HepG2 (cell line): ENCODE measurements at regions not wholly inside any gene's neighbourhood (a gene's known extent, or its start where the extent isn't known, plus 50 kb on each side); places are given as distances from the start of the nearest gene placed in this dataset.

Source experiments
- ATAC-seq: fragments of 200-7000 bp; cut with Tn5 transposase; 3 replicates; pipeline ENCODE4 v1.9.1; 2020; ENCODE audit warnings: mild to moderate bottlenecking, moderate library complexity
- BruUV-seq: library from RNA; stranded (reverse); fragments of 400-500 nt; replicated peaks from 2 replicates; lab custom pipeline; 2021; lab: Mats Ljungman, UMichigan
- CTCF ChIA-PET: fragments of 300-600 bp; formaldehyde crosslinking; extraction: SDS; loops from one replicate; lab custom pipeline; 2021; ENCODE audit warnings: low total read pairs, inconsistent platforms, low intra/inter-chr PET ratio; lab: Yijun Ruan, JAX
- POLR2A ChIA-PET: fragments of 350-600 bp; sonication (Branson Sonifier 250); formaldehyde crosslinking; loops from one replicate; lab custom pipeline; 2020; ENCODE audit warnings: antibody characterized with exemption, inconsistent platforms; lab: Yijun Ruan, JAX
- DNase-seq: peaks from one replicate; pipeline ENCODE4 v3.0.0-alpha.2; 2015; ENCODE audit warnings: low spot score
- FAIRE-seq: peaks from 3 replicates; lab custom pipeline; 2011; peaks lifted over from hg19 to GRCh38; lab: Jason Lieb, UNC
- H2AFZ ChIP-seq: one replicate; pipeline ENCODE4 v1.6.1; 2011; ENCODE audit warnings: low read length, inconsistent platforms
- H3K27ac ChIP-seq: fragments of 300-600 bp; 3 replicates; pipeline ENCODE4 v1.8.0; 2011; ENCODE audit warnings: mixed run types, mild to moderate bottlenecking, mixed read lengths, low read length, inconsistent platforms; ENCODE audit not compliant: insufficient read depth; ENCODE audit errors: extremely low read length
- H3K27me3 ChIP-seq, 2 experiments: fragments of 200-600 bp in 1 of 2; 2 replicates in 1 of 2; 3 replicates in 1 of 2; pipeline versions ENCODE4 v1.6.0 to v1.8.0; 2011; ENCODE audit warnings: low read length in 2 of 2, mild to moderate bottlenecking in 2 of 2, moderate library complexity in 2 of 2, inconsistent platforms in 1 of 2; ENCODE audit not compliant: insufficient read depth in 2 of 2, control insufficient read depth in 1 of 2
- H3K36me3 ChIP-seq, 2 experiments: fragments of 200-600 bp in 1 of 2; replicated peaks in 1 of 2; 2 replicates in 1 of 2; 3 replicates in 1 of 2; pipeline versions ENCODE4 v1.5.1 to v1.8.0; 2011; ENCODE audit warnings: low read length in 2 of 2, inconsistent platforms in 1 of 2; ENCODE audit not compliant: insufficient read depth in 2 of 2, control insufficient read depth in 1 of 2
- H3K4me1 ChIP-seq: 2 replicates; pipeline ENCODE4 v1.5.1; 2012; ENCODE audit warnings: low read length, inconsistent platforms; ENCODE audit not compliant: insufficient read depth
- H3K4me2 ChIP-seq: 2 replicates; pipeline ENCODE4 v1.6.0; 2011; ENCODE audit warnings: low read depth, low read length, inconsistent platforms
- H3K4me3 ChIP-seq, 3 experiments: fragments of 200-600 bp in 1 of 3; sonication (generic), shearing (Covaris generic) in 1 of 3; replicated peaks in 1 of 3; 2 replicates each; pipeline ENCODE4 v1.5.1; 2011 to 2016; ENCODE audit warnings: low read length in 3 of 3, inconsistent platforms in 2 of 3, low read depth in 2 of 3, mild to moderate bottlenecking in 2 of 3, control low read depth in 1 of 3, mixed read lengths in 1 of 3; ENCODE audit not compliant: insufficient read depth in 1 of 3
- H3K79me2 ChIP-seq: one replicate; pipeline ENCODE4 v1.6.1; 2011; ENCODE audit warnings: low read length, inconsistent platforms; ENCODE audit not compliant: insufficient read depth
- H3K9ac ChIP-seq: 2 replicates; pipeline ENCODE4 v1.6.0; 2011; ENCODE audit warnings: mild to moderate bottlenecking, low read depth, low read length, inconsistent platforms; ENCODE audit not compliant: insufficient read depth
- H3K9me3 ChIP-seq: 2 replicates; pipeline ENCODE4 v1.5.1; 2012; ENCODE audit warnings: mild to moderate bottlenecking, low read length
- H4K20me1 ChIP-seq: 2 replicates; pipeline ENCODE4 v1.6.0; 2011; ENCODE audit warnings: inconsistent platforms, mild to moderate bottlenecking, low read length, moderate library complexity; ENCODE audit not compliant: insufficient read depth
- ARNTL ChIP-seq: sonication (generic); formaldehyde crosslinking; IDR thresholded peaks from 2 replicates; pipeline ENCODE4 v1.4.0; 2020; ENCODE audit warnings: mild to moderate bottlenecking, missing genetic modification reagents
- ATRX ChIP-seq: sonication (generic); formaldehyde crosslinking; IDR thresholded peaks from 2 replicates; pipeline ENCODE4 v1.4.0; 2020; ENCODE audit warnings: missing genetic modification reagents, borderline replicate concordance
- HNRNPH1 ChIP-seq: fragments of 200-400 bp; formaldehyde crosslinking; optimal IDR thresholded peaks from 2 replicates; pipeline ENCODE3; 2017; ENCODE audit warnings: mild to moderate bottlenecking, low read depth, low read length
- NFE2 ChIP-seq: sonication (generic); formaldehyde crosslinking; IDR thresholded peaks from 2 replicates; pipeline ENCODE4 v1.4.0; 2020; ENCODE audit warnings: missing genetic modification reagents
- RARG ChIP-seq: sonication (generic); formaldehyde crosslinking; IDR thresholded peaks from 2 replicates; pipeline ENCODE4 v1.4.0; 2020; ENCODE audit warnings: low read depth, mild to moderate bottlenecking, missing genetic modification reagents
- ZBTB10 ChIP-seq: sonication (generic); formaldehyde crosslinking; IDR thresholded peaks from 2 replicates; pipeline ENCODE4 v1.4.0; 2020; ENCODE audit warnings: missing genetic modification reagents, borderline replicate concordance
- ZNF674 ChIP-seq: sonication (generic); formaldehyde crosslinking; IDR thresholded peaks from 2 replicates; pipeline ENCODE4 v1.5.0; 2020; ENCODE audit warnings: low read depth, mild to moderate bottlenecking, missing genetic modification reagents
- ZNF841 ChIP-seq: sonication (generic); formaldehyde crosslinking; IDR thresholded peaks from 2 replicates; pipeline ENCODE4 v1.8.1; 2023; ENCODE audit warnings: missing genetic modification reagents, borderline replicate concordance
- in situ Hi-C: cut with HindIII; loops from 2 replicates; pipeline ENCODE4 v1.10.0; 2017; ENCODE audit warnings: low pct_unique_long_range_greater_than_20kb; ENCODE audit not compliant: extremely low pct_ligation_motif_present
- intact Hi-C: fragments of 100-400 bp; cut with micrococcal nuclease; formaldehyde crosslinking; loops from one replicate; pipeline ENCODE4 v1.10.0; 2022; ENCODE audit not compliant: unreplicated experiment

- in situ Hi-C loops = no loop called here
- Histone ChIP-seq H3K4me3 (no peak overlapping the region), H4K20me1 (no peaks in the 10 kb centered on the region), H3K9me3 (no peaks in the 10 kb centered on the region), H3K4me1 (no peaks in the 10 kb centered on the region), H3K79me2 (no peaks in the 10 kb centered on the region), H3K9ac (no peak overlapping the region), H3K27ac (no peak overlapping the region), H3K36me3 (no peaks in the 10 kb centered on the region), H3K4me2 (no peak overlapping the region), H2AFZ (no peak overlapping the region), H3K27me3 (no peaks in the 10 kb centered on the region)
- ATAC-seq = no peak
- POLR2A ChIA-PET = no interaction called here
- DNase-seq = no peak
- intact Hi-C loops = no loop called here
- no peak for TF ChIP-seq ZBTB10 (CRISPR knock-in tag)
- TF ChIP-seq ATRX (CRISPR knock-in tag) = no peak
- TF ChIP-seq ZNF674 = no peak
- no peak for TF ChIP-seq RARG (CRISPR knock-in tag)
- TF ChIP-seq ARNTL (CRISPR knock-in tag) = no peak
- no peak for TF ChIP-seq ZNF841
- no peak for TF ChIP-seq NFE2
- no peak for TF ChIP-seq HNRNPH1
- CTCF ChIA-PET = no interaction called here
- no peak for FAIRE-seq
- BruUV-seq = no TSS peak
Observed at GRCh38 chr16:76614269-76614668, 337.1 kb downstream of the CNTNAP4 start.
